IMR-90 (cell line): ENCODE measurements at regions not wholly inside any gene's neighbourhood (a gene's known extent, or its start where the extent isn't known, plus 50 kb on each side); places are given as distances from the start of the nearest gene placed in this dataset.

Source experiments
- ATAC-seq: fragments of 200-7000 bp; cut with Tn5 transposase; 2 replicates; pipeline ENCODE4 v1.9.1; 2020; ENCODE audit warnings: low read depth, mild to moderate bottlenecking, moderate library complexity
- BruUV-seq: library from RNA; stranded (reverse); fragments of 400-500 nt; replicated peaks from 2 replicates; lab custom pipeline; 2021; lab: Mats Ljungman, UMichigan
- CTCF ChIA-PET: fragments of 300-600 bp; formaldehyde crosslinking; extraction: SDS; loops from one replicate; lab custom pipeline; 2021; ENCODE audit warnings: antibody characterized with exemption; lab: Yijun Ruan, JAX
- POLR2A ChIA-PET: fragments of 300-600 bp; sonication (Branson Sonifier 250); formaldehyde crosslinking; loops from one replicate; lab custom pipeline; 2022; ENCODE audit warnings: antibody characterized with exemption; ENCODE audit not compliant: unreplicated experiment; lab: Charles Lee
- DNase-seq: peaks from one replicate; pipeline ENCODE4 v3.0.0; 2013
- H2AFZ ChIP-seq: replicated peaks from 2 replicates; pipeline ENCODE3; 2013; ENCODE audit warnings: low read length, mild to moderate bottlenecking; ENCODE audit not compliant: poor library complexity
- H2AK5ac ChIP-seq: 2 replicates; pipeline ENCODE4 v1.6.1; 2013; ENCODE audit warnings: low read depth, low read length, inconsistent platforms
- H2AK9ac ChIP-seq: replicated peaks from 2 replicates; pipeline ENCODE3; 2013; ENCODE audit warnings: mild to moderate bottlenecking, low read depth, low read length, moderate library complexity; ENCODE audit not compliant: poor library complexity
- H2BK120ac ChIP-seq: 2 replicates; pipeline ENCODE4 v1.6.1; 2013; ENCODE audit warnings: low read depth, low read length, inconsistent platforms
- H2BK15ac ChIP-seq: 3 replicates; pipeline ENCODE4 v1.6.1; 2013; ENCODE audit warnings: low read depth, low read length, inconsistent platforms
- H2BK20ac ChIP-seq: 2 replicates; pipeline ENCODE4 v1.6.1; 2013; ENCODE audit warnings: low read depth, mild to moderate bottlenecking, inconsistent platforms, low read length, moderate library complexity
- H2BK5ac ChIP-seq: 2 replicates; pipeline ENCODE4 v1.6.1; 2013; ENCODE audit warnings: mild to moderate bottlenecking, low read depth, low read length, inconsistent platforms; ENCODE audit not compliant: poor library complexity, severe bottlenecking
- H3K14ac ChIP-seq: replicated peaks from 2 replicates; pipeline ENCODE4 v1.6.1; 2013; ENCODE audit warnings: low read depth, low read length, inconsistent platforms
- H3K18ac ChIP-seq: 2 replicates; pipeline ENCODE4 v1.6.1; 2013; ENCODE audit warnings: low read depth, low read length, control low read depth
- H3K23ac ChIP-seq: 2 replicates; pipeline ENCODE4 v1.6.1; 2013; ENCODE audit warnings: low read depth, low read length, inconsistent platforms
- H3K27ac ChIP-seq: 2 replicates; pipeline ENCODE4 v1.5.1; 2013; ENCODE audit warnings: mild to moderate bottlenecking, control low read depth, low read length; ENCODE audit not compliant: insufficient read depth
- H3K27me3 ChIP-seq: 2 replicates; pipeline ENCODE4 v1.6.1; 2013; ENCODE audit warnings: low read length; ENCODE audit not compliant: control insufficient read depth, insufficient read depth
- H3K36me3 ChIP-seq: 2 replicates; pipeline ENCODE4 v1.6.1; 2013; ENCODE audit warnings: low read length, mixed read lengths; ENCODE audit not compliant: control insufficient read depth, insufficient read depth
- H3K4ac ChIP-seq: 2 replicates; pipeline ENCODE4 v1.6.1; 2013; ENCODE audit warnings: low read depth, low read length, inconsistent platforms
- H3K4me1 ChIP-seq: 2 replicates; pipeline ENCODE4 v1.6.1; 2013; ENCODE audit warnings: low read length, mixed read lengths; ENCODE audit not compliant: control insufficient read depth, insufficient read depth
- H3K4me2 ChIP-seq: 2 replicates; pipeline ENCODE4 v1.6.1; 2013; ENCODE audit warnings: low read depth, mild to moderate bottlenecking, control low read depth, low read length, moderate library complexity
- H3K4me3 ChIP-seq: 2 replicates; pipeline ENCODE4 v1.5.1; 2013; ENCODE audit warnings: low read depth, mild to moderate bottlenecking, control low read depth, low read length, moderate library complexity; ENCODE audit not compliant: insufficient read depth
- H3K56ac ChIP-seq: 2 replicates; pipeline ENCODE4 v1.6.1; 2013; ENCODE audit warnings: low read length, inconsistent platforms; ENCODE audit not compliant: insufficient read depth; ENCODE audit errors: extremely low read depth
- H3K79me1 ChIP-seq, 2 experiments: 2 replicates each; pipeline ENCODE4 v1.6.1; 2013; ENCODE audit warnings: low read length in 2 of 2, inconsistent platforms in 1 of 2, low read depth in 1 of 2
- H3K9ac ChIP-seq: 2 replicates; pipeline ENCODE4 v1.6.1; 2013; ENCODE audit warnings: low read depth, low read length, control low read depth
- H3K9me1 ChIP-seq: 2 replicates; pipeline ENCODE4 v1.6.1; 2013; ENCODE audit warnings: low read length, inconsistent platforms; ENCODE audit not compliant: insufficient read depth
- H3K9me3 ChIP-seq: 2 replicates; pipeline ENCODE4 v1.6.1; 2013; ENCODE audit warnings: low read length; ENCODE audit not compliant: control insufficient read depth, insufficient read depth
- H4K20me1 ChIP-seq: 2 replicates; pipeline ENCODE4 v1.6.1; 2013; ENCODE audit warnings: low read length, inconsistent platforms; ENCODE audit not compliant: insufficient read depth
- H4K5ac ChIP-seq: 2 replicates; pipeline ENCODE4 v1.6.1; 2013; ENCODE audit warnings: mild to moderate bottlenecking, low read depth, low read length, control low read depth
- H4K8ac ChIP-seq, 2 experiments: 2 replicates each; pipeline ENCODE4 v1.6.1; 2013; ENCODE audit warnings: low read depth in 2 of 2, low read length in 2 of 2, control low read depth in 1 of 2, inconsistent platforms in 1 of 2
- H4K91ac ChIP-seq: 2 replicates; pipeline ENCODE4 v1.6.1; 2013; ENCODE audit warnings: low read depth, low read length, inconsistent platforms; ENCODE audit not compliant: insufficient read depth
- BHLHE40 ChIP-seq: fragments of 150-350 bp; IDR thresholded peaks from 2 replicates; pipeline ENCODE4 v1.6.1; 2016; ENCODE audit warnings: mild to moderate bottlenecking, low read depth, low read length
- CEBPB ChIP-seq: IDR thresholded peaks from 2 replicates; pipeline ENCODE4 v1.6.1; 2012; ENCODE audit warnings: low read depth, low read length, improper control_type of control experiment
- CHD1 ChIP-seq: IDR thresholded peaks from 2 replicates; pipeline ENCODE4 v1.6.1; 2012; ENCODE audit warnings: low read depth, low read length, improper control_type of control experiment
- CTCF ChIP-seq: conservative IDR thresholded peaks from 2 replicates; pipeline ENCODE4 v1.5.1; 2012; ENCODE audit warnings: mild to moderate bottlenecking, low read depth, low read length, improper control_type of control experiment
- ELK1 ChIP-seq: fragments of 150-350 bp; IDR thresholded peaks from 2 replicates; pipeline ENCODE4 v1.6.1; 2016; ENCODE audit warnings: low read depth, mild to moderate bottlenecking, low read length, moderate library complexity, borderline replicate concordance
- FOS ChIP-seq: fragments of 150-350 bp; IDR thresholded peaks from 2 replicates; pipeline ENCODE4 v1.6.1; 2016; ENCODE audit warnings: low read depth, low read length
- MAFK ChIP-seq: IDR thresholded peaks from 2 replicates; pipeline ENCODE4 v1.6.1; 2012; ENCODE audit warnings: low read depth, low read length, improper control_type of control experiment
- MAZ ChIP-seq: IDR thresholded peaks from 2 replicates; pipeline ENCODE4 v1.6.1; 2012; ENCODE audit warnings: low read depth, mild to moderate bottlenecking, low read length, improper control_type of control experiment, moderate library complexity, borderline replicate concordance
- MXI1 ChIP-seq: IDR thresholded peaks from 2 replicates; pipeline ENCODE4 v1.6.1; 2012; ENCODE audit warnings: low read depth, mild to moderate bottlenecking, low read length, moderate library complexity, borderline replicate concordance
- NFE2L2 ChIP-seq: fragments of 150-350 bp; IDR thresholded peaks from 2 replicates; pipeline ENCODE4 v1.6.1; 2016; ENCODE audit warnings: low read depth, mild to moderate bottlenecking, low read length
- POLR2A ChIP-seq: IDR thresholded peaks from 2 replicates; pipeline ENCODE4 v1.6.1; 2012; ENCODE audit warnings: mild to moderate bottlenecking, low read depth, low read length
- RAD21 ChIP-seq: IDR thresholded peaks from 2 replicates; pipeline ENCODE4 v1.6.1; 2012; ENCODE audit warnings: low read length, improper control_type of control experiment
- RCOR1 ChIP-seq: IDR thresholded peaks from 2 replicates; pipeline ENCODE4 v1.6.1; 2012; ENCODE audit warnings: mild to moderate bottlenecking, low read length, improper control_type of control experiment; ENCODE audit not compliant: insufficient replicate concordance
- RFX5 ChIP-seq: IDR thresholded peaks from 2 replicates; pipeline ENCODE4 v1.8.0; 2012; ENCODE audit warnings: low read depth, mild to moderate bottlenecking, low read length, moderate library complexity
- SMC3 ChIP-seq: fragments of 150-350 bp; IDR thresholded peaks from 2 replicates; pipeline ENCODE4 v1.6.1; 2016; ENCODE audit warnings: low read depth, mild to moderate bottlenecking, antibody characterized with exemption, low read length, moderate library complexity
- USF2 ChIP-seq: fragments of 150-350 bp; IDR thresholded peaks from 2 replicates; pipeline ENCODE4 v1.6.1; 2017; ENCODE audit warnings: mild to moderate bottlenecking, antibody characterized with exemption, low read length, low read depth
- dilution Hi-C: fragments of 300-500 bp; cut with HindIII; formaldehyde crosslinking; loops from one replicate; pipeline ENCODE4 v1.14.3; 2018; ENCODE audit warnings: low sequenced_read_pairs; ENCODE audit not compliant: unreplicated experiment
- in situ Hi-C: fragments of 300-500 bp; cut with MboI; formaldehyde crosslinking; loops from 3 replicates; pipeline ENCODE4 v1.14.3; 2019; ENCODE audit warnings: low sequenced_read_pairs, inconsistent platforms, mixed read lengths
- intact Hi-C: fragments of 100-400 bp; cut with micrococcal nuclease; formaldehyde crosslinking; loops from 2 replicates; pipeline ENCODE4 v1.10.0; 2022

GRCh38 chr1:67530071-67530470 lies 99.9 kb upstream of the SERBP1 start:
- no peak overlapping the region for H2BK5ac ChIP-seq
- BruUV-seq: no TSS peak
- no peak overlapping the region for H2AFZ ChIP-seq
- ChIA-PET CTCF (no interaction called here), POLR2A (no interaction called here)
- H2BK15ac ChIP-seq: no peak overlapping the region
- H3K14ac ChIP-seq: no peak overlapping the region
- no peak overlapping the region for H3K9ac ChIP-seq
- dilution Hi-C loops (no loop called here), intact Hi-C loops (loop anchor here (5.0 kb wide), 1 partner anchor 322 kb away; no protein-coding TSS in a partner anchor), in situ Hi-C loops (loop anchor here (10.0 to 25.0 kb wide), 2 partner anchors 315 to 832 kb away; no protein-coding TSS in a partner anchor)
- H3K9me3 ChIP-seq: no peaks in the 10 kb centered on the region
- H2AK9ac ChIP-seq: no peak overlapping the region
- no peak for DNase-seq
- H3K4me3 ChIP-seq: no peak overlapping the region
- H3K4me2 ChIP-seq: no peak overlapping the region
- H2BK20ac ChIP-seq: no peak overlapping the region
- no peak overlapping the region for H2BK120ac ChIP-seq
- H3K23ac ChIP-seq: no peak overlapping the region
- H3K4ac ChIP-seq: no peak overlapping the region
- 0 out of 2 replicates have a peak, but pooled peaks cover 2% of the 10 kb centered on the region for H3K27me3 ChIP-seq
- H3K36me3 ChIP-seq: no peaks in the 10 kb centered on the region
- no peak overlapping the region for H4K91ac ChIP-seq
- H3K18ac ChIP-seq: no peak overlapping the region
- no peaks in the 10 kb centered on the region for H4K20me1 ChIP-seq
- TF ChIP-seq MAZ (no peak), CEBPB (no peak), BHLHE40 (no peak), CTCF (no peak), POLR2A (no peak), MXI1 (no peak), RAD21 (no peak), RFX5 (no peak), FOS (no peak), SMC3 (no peak), ELK1 (no peak), MAFK (no peak), USF2 (no peak), NFE2L2 (no peak), CHD1 (no peak), RCOR1 (no peak)
- H3K27ac ChIP-seq: no peak overlapping the region
- ATAC-seq: no peak
- no peak overlapping the region for H3K56ac ChIP-seq
- no peak overlapping the region for H2AK5ac ChIP-seq
- no peak overlapping the region for H4K8ac ChIP-seq
- H3K9me1 ChIP-seq: no peaks in the 10 kb centered on the region
- H3K79me1 ChIP-seq: no peaks in the 10 kb centered on the region
- peaks cover 2% of the 10 kb centered on the region; the same call in 1 of the 2 replicates for H3K4me1 ChIP-seq
- no peak overlapping the region for H4K5ac ChIP-seq
